NCI-H2196 treated with DMSO at 0.1 percent for 48 hours (cell line): ENCODE measurements at regions not wholly inside any gene's neighbourhood (a gene's known extent, or its start where the extent isn't known, plus 50 kb on each side); places are given as distances from the start of the nearest gene placed in this dataset.
"Not testable (repeated sequence)": the region's sequence is repeated elsewhere in the genome, so short reads cannot be mapped to it uniquely, and the experiment has no call there.

Experiments
- DNase-seq: peaks from one replicate; lab custom pipeline; 2025; ENCODE audit not compliant: unreplicated experiment; lab: John Stamatoyannopoulos, UW

GRCh38 chr2:57251495-57251894 lies 795.1 kb upstream of the VRK2 start:
- not testable (repeated sequence) for DNase-seq

DNA sequence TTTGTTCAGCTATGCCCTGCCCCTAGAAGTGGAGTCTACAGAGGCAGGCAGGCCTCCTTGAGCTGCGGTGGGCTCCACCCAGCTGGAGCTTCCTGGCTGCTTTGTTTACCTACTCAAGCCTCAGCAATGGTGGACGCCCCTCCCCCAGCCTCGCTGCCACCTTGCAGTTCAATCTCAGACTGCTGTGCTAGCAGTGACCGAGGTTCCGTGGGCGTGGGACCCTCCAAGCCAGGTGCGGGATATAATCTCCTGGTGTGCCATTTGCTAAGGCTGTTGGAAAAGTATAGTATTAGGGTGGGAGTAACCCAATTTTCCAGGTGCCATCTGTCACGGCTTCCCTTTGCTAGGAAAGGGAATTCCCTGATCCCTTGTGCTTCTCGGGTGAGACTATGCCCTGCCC lies 770.2 kb upstream of the VRK2 start:
- DNase-seq: not testable (repeated sequence)

DNA sequence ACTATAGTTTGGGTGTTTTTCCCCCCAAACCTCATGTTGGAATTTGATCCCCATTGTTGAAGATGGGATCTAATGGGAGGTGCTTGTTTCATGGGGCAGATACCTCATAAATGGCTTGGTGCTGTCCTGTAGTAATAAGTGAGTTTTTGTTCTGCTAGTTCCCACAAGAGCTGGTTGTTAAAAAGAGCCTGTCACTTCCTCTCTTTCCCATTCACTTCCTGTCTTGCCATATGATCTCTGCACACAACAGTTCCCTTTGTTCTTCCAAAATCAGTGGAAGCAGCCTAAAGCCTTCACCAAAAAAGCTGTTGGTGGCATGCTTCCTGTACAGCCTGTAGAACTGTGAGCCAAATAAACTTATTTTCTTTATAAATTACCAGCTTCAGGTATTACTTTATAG lies 768.2 kb upstream of the VRK2 start:
- no peak for DNase-seq

DNA sequence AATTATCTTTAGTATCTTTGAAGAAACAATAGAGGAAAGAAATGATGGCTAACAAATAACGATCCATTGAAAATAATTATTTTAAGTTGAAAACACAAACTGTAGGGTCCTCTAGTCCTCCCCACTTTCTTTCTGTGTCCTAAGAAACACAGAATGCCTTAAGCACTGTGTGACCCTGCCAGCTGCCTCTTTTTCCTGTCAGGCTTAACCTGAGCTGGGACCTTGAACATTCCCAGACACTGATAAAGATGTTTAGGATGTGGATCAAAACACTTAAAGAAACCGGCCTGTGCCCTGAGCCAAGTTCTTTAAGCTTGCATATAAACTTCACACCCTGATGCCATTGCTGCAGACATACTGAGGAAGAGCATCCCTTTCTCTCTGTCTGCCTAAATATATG lies 755.4 kb upstream of the VRK2 start:
- DNase-seq: no peak

GRCh38 chr2:57296795-57297517 lies 749.6 kb upstream of the VRK2 start:
- no peak for DNase-seq

DNA sequence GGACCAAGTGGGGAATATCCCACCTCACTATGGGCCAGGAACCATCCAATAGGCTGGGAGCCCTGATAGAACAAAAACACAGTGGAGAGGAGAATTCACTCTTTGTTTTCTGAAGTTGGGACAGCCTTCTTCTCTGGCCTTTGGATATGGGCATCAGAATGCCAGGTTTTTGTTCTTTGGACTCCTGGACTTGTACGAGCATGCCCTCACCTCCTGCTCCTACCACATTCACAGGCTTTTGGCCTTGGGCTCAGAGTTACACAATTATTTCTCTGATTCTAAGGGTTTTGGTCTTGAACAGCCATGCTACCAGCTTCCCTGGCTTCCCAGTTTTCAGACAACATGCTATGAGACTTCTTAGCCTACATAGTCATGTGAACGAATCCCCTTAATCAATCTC lies 732.9 kb upstream of the VRK2 start:
- no peak for DNase-seq

- DNase-seq: no peak
Observed at GRCh38 chr2:57314682-57315081, 731.9 kb upstream of the VRK2 start.

GRCh38 chr2:57330447-57330846 lies 716.2 kb upstream of the VRK2 start:
- no peak for DNase-seq

DNA sequence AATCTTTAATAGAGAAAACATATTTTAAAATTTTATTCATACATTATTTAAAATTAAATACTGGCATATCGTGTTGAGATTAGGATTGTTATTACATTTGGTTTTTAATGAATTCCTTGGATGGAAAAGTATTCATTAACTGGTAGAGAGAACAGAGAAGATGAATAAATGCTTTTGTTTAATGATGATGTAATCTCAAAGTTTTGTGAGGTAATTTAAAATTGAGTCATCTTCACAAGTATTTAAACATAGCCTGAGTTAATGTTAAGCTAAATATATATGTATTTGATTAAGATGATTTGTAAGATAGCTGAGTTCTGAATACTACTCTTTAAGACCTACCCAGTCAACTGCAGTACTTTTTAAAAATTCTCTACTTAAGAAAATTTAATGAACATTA lies 713.4 kb upstream of the VRK2 start:
- DNase-seq: no peak

- no peak for DNase-seq
Observed at GRCh38 chr2:57343391-57344006, 703.1 kb upstream of the VRK2 start.

DNA sequence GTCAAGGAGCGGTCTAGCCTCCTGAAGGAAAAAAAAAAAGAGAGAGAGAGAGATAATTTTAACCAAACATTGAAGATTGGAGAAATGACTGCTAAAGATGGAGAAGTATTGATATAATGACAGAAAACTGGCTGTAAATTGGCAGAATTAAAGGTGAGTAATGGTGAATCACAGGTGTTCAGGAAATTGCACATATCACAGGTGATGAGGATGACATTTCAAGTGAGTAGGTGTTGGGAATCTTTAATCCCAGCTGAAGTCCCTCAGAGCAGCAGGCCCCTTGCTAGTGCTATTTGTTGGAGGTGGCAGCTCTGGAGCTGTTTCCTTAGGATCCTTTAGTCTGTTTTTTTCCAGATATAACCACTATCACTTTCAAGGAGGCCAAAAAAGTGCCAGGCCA lies 678.4 kb upstream of the VRK2 start:
- no peak for DNase-seq

DNA sequence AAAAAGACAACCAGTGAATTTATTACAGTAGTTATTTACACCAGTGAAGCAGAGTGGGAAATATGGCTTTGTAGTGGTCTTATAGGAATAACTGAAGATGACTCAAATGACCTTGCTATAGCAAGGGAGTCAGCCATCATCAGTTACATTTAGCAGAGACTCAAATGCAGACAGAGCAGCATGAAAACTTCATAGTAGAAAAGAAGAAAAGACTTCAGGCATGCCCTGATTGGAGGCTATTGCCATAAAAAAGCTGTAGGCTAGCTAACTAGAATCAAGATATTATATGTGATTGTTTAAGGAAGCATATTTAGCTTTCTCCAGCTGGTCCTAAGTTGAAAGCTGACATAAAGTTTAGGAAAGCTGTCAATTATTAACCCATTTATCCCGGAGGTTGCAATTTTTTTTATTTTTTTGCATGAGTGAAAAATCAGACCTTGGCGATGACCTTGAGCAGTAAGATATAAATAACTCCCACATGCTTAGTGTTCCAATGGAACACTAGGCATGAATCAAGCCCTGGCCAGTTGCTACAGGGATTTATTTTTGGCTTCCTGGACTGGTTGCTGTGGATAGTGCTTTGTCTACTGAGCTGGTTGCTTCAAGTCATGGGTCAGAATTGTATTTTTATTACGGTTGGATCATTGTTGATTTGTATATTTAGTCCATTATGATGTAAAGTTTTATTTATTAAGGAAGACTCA lies 675.6 kb upstream of the VRK2 start:
- DNase-seq: no peak

- no peak for DNase-seq
Observed at GRCh38 chr2:57372237-57372984, 674.2 kb upstream of the VRK2 start.

GRCh38 chr2:57373530-57373929 lies 673.1 kb upstream of the VRK2 start:
- DNase-seq: no peak

DNA sequence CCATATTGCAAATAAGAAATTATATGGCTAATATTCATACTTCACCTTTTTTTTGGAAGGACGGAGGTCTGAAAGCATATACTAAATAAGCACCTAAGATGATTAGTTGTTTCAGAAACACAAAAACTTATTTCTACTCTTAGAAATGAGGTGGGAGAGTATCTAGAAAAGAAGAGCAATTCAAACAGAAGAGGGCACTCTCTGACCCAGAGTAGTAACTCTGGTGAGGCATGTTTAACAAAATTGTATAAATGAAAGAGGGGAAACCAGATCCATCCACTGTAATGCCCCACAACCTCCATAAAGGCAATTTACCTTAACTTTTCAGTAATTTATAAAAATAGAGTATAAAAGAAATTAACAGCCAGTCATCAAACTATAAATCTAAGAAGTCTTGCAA lies 669.6 kb upstream of the VRK2 start:
- no peak for DNase-seq

DNA sequence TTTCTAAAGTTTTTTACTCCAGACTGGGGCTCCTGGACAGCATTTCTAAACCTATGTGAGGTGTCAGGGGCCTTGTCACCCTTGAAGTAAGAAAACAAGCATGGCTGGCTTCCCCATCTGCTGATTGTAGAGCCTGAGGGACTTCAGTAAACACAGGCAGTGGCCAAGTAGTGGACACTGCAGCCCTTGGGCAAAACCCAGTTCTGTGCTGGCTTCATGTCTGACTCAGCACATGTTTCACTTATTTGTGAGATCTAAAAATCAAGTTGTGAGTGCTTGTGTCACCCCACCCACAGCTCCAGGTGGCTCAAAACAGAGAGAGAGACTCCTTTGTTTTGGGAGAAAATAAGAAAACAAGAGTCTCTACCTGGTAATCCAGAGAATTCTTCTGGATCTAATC lies 660.3 kb upstream of the VRK2 start:
- DNase-seq: no peak

- DNase-seq: no peak
Observed at GRCh38 chr2:57396355-57397098, 650.1 kb upstream of the VRK2 start.

GRCh38 chr2:57397550-57398360 lies 648.9 kb upstream of the VRK2 start:
- no peak for DNase-seq

GRCh38 chr2:57399057-57399456 lies 647.5 kb upstream of the VRK2 start:
- DNase-seq: no peak

GRCh38 chr2:57402096-57402495 lies 644.5 kb upstream of the VRK2 start:
- no peak for DNase-seq
